NCI-H187 treated with DMSO at 0.1 percent for 48 hours (cell line): ENCODE measurements at regions not wholly inside any gene's neighbourhood (a gene's known extent, or its start where the extent isn't known, plus 50 kb on each side); places are given as distances from the start of the nearest gene placed in this dataset.

Source experiments
- DNase-seq: peaks from one replicate; lab custom pipeline; 2025; lab: John Stamatoyannopoulos, UW

DNA sequence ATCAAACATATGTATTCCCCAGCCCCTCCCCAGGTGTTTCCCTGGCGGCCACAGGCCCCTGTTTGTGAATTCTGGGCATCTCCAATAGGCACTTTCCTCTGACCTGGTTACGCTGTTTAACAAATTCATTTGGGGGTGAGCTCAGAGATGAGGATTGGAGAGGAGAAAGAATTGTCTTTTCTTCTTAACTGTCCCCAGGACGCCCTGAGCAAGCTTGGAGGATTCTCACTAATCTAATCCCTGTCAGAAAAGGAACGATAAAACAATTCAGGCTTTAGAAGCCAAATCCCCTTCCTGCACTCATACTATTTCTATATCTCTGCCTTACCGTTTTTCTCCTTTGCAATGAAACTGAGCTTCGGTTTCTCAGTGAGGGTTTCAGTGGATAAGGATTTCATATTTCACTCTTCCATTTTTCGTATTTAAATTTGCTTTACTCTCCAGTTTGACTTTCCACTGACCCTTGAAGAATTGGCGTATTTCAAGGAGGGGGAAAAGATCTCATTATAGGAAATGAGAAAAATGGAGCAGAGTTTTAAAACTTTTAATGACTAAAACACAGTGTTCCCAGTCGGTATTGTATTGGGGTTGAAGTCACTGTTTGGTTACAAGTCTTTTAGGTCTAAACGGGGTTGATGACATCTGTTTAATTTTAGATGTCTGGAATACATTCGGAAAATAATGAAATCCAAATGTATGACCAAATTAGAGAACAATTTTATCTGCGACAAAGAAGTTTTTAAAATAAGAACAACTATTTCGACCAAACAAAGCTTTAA, 180.1 kb downstream of the MACROH2A1 start:
- DNase-seq: no peak

GRCh38 chr5:135218486-135218755, 180.6 kb downstream of the MACROH2A1 start:
- no peak for DNase-seq

GRCh38 chr5:135217669-135218485, 181.2 kb downstream of the MACROH2A1 start:
- DNase-seq: no peak

DNA sequence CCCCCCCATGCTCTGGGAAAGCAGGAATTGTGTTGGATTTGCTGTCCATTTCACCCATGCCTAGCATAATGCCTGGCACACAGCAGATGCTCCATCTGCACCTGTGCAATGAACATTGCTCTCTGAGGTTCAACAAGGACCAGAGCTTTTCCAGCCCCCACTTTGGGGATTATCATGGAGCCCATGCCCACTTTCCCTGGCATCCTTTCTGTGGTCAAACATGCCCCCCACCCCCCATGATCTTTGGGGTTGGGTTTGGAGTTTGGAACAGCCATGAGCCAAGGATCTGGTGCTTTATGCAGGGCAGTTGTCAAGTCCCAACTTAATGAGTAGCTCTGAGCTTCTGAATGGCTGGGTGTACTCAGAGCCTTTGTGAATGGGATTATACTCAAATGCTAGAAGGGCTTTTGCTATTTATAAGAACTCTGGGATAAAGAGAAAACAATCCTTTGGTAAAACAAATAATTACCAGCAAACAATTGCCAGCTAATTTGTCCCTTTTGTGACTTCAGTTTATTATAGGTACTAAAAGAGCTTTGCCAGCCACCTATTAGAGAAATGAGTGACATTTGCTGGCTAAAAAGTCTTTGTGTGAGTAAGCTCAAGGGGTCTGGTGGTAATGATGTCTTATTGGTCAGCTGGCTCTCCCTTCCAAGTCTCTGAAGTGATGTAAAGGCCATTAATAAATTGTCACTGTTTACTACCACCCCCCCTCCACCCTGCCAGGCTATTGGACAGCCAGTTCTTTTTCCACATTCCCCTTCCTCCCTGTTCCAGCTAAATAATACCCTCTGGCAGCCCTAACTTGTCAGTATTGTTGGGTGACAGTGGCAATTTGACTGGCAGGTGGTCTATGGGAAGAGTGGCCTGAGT, 182.3 kb downstream of the MACROH2A1 start:
- no peak for DNase-seq

GRCh38 chr5:135215617-135216470, 181.8 kb upstream of the PITX1 start:
- DNase-seq: no peak

- DNase-seq: no peak
These were observed 181.0 kb upstream of the PITX1 start for GRCh38 chr5:135214897-135215616.

GRCh38 chr5:135213466-135214239, 179.6 kb upstream of the PITX1 start:
- DNase-seq: no peak

DNA sequence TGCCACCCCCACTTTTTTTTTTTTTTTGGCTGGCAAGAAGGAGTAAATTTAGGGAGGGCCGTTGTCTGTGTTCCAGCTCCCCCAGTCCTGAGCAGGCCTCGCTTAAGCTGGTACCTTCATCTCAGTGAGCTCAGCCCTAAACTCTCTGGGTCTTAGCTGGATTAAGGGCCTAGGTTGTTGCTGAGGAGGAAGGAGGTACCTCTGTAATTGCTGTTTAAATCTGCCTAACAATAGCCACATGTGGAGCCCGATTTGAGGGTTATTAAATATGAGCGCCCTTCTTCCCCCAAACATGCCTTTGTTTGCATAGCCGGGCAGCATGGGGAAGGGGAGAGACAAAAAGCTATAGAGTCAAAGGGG, 179.0 kb upstream of the PITX1 start:
- DNase-seq: no peak

DNA sequence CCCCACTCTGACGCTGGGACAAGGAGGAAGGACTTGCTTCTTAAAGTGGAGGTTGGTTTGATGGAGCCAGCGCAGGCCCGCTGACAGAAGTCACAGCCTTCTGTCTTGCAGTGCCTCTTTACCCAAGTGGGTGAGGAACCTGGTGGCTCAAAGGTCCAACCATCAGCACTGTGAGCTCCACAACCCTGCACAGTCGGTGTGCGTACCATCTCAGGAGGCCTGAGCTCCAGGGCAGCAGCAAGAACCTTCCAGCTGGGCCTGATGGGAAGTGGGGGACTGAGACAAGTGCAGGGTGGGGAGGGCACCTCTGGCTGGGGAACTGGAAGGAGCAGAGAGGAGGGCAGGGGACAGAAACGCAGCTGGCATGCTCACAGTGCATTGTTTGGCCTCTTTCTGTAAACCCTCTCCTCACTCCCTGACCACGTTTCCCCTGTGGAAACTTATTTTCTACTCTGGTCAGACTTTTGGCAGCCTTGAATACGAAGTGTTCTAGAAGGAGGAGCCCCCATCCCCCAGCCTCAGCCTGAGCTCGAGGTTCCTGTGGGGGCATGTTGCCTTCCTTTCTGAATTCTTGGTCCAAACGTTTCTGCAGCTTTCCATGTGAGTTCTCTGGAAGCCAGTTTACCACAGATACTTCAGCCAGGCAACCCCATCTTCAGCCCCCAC, 178.5 kb upstream of the PITX1 start:
- DNase-seq: no peak

- no peak for DNase-seq
These were observed 177.8 kb upstream of the PITX1 start for GRCh38 chr5:135211791-135212190.

DNA sequence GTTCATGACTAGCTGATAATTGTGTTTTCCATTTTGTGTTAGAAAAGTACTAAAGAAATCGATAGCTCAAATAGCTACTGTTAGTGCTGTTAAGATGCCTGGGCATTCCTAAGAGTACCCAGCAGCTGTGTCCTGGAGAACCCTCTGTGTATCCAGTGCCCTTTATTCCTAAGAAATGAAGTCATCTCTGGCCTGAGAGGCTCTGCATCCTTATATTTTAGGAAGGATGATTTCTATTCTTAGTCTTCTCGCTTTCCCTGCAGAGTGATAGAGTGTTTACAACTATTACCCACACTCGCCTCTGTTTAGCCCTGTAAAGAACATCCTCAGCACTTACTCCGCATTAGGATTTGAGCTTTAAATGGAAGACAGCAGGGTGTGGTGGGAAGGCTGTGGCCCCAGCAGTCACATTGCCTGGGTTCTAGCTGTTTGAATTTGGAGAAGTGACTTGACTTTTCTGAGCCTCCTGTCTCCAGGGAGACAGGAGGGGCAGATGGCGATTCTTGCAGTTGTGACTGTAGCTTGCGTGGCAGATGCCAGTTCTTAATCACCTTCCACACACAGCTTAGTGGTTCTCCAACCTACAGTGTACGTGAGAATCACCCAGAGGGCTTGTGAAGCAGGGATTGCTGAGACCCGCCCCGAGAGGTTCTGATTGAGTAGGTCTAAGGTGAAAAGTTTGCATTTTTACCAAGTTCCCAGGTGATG, 177.2 kb upstream of the PITX1 start:
- DNase-seq: no peak

GRCh38 chr5:135210286-135211055, 176.4 kb upstream of the PITX1 start:
- no peak for DNase-seq

DNA sequence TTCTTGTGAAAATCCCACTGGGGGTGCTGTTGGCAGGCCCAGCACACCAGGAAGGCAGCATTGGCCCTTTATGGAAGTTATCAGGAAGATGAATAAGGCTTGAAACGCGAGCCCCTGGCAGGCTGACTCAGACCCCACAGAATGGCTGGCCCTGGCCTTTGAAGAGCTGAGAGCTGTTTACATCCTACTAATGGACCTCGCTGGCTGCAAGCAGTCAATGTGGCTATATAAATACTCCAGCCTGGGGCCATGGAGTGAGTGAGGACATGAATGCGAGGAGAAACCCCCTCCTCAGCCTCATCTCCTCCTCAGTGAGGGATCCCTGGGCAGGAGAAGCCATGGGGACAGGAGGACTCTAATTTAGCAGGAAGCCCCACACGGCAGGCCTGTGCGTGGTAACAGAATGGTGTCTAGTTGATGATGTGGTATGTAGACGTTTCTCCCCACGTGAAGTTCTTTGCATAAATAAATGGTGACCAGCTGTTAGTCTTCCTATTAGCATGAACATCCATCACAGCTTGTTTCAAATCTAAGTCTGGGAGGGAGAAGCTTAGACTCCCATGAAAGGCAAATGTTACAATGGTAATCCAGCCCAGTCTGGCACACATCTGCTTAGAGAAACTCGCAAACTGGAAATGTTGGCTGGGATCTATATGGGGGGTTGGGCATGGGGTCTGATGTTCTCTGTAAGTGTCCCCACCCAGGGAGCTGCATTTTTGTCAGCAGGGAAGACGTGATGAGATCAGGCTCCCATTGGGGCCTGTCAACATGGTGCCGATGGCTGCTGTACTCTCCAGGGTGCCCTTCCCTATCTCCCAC, 175.1 kb upstream of the PITX1 start:
- no peak for DNase-seq

DNA sequence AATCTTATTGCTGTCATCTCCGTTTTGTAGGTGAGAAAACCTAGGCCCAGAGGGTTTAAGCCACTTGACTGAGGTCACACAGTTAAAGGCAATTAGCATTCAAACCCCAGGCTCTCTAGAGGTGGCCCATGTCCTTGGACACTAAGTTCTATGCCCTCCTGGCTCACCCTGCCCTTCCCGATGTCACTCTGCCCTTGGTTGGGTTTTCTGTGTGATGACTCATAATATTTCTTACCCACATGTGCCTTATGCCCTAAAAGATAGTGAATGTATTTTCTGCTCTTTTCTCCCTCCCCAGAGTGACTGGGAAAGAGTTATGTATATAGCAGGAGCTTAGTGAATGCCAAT, 174.5 kb upstream of the PITX1 start:
- DNase-seq: no peak

DNA sequence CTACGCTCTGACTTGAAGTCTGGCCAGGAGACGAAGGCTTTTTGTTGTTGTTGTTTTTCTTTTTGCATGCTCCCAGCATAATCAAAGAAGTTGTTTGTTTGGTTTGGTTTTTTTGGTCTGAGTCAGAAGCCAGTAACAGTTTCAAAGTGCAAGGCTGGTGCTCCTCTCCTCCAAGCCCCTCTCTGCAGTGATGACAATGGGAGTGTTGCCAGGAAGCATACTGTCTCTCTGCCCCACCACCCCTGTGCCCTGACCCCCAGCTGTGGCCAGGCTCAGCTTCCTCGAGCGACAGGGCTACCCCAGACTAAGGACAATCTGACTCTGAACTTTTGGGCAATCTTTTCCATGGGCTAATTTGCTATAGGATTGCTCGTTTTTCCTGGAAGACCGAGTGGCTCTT, 173.8 kb upstream of the PITX1 start:
- DNase-seq: no peak

DNA sequence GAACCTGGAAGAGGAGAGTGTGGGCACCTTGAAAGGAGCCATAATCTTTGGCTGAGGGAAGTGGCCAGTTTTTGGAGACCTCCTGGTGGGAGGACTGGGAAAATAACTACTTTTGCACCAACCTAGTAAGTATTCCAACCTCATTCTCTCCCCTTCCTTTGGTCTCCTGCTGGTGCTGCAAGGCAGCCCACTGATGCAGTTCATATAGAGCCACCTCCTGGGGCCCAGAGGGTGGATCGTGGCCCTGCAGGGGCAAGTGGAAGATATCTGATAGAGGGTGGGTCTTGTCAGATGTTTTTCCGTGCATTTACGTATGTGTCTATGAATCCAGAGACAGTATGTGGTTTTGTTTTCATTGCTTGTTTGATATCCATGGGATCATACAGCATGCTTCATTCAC, 172.8 kb upstream of the PITX1 start:
- DNase-seq: no peak

DNA sequence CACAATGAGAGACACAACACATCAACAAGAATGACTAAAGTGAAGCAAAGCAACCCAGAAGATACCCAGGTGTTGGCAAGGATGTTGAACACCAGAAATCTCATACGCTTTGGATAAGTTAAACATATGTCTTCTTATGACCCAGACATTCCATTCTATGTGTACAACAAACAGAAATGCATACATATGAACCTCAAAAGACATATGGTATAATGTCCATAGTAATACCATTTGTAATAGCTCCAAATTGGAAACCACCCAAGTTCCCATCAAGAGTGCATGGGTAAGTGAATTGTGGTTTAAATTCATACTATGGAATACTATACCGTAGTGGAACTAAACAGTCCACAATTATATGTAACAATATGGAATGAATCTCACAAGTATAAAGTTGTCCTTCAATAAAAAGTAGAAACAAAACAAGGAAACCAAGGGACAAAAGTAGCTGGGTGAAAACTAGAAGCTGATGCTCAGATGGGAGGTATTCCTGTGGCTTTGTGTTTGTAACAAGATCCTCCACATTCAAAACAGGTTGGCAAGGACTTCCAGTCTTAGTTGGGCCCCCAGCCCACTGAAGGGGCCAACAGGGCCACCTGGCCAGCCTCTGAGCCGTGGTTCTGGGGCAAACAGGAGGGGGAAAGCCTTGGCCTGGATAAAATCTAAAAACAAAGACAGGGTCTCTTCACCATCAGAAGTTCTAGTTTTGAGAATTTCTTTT, 171.8 kb upstream of the PITX1 start:
- no peak for DNase-seq
